ENCODE measurements at regions not wholly inside any gene's neighbourhood (a gene's known extent, or its start where the extent isn't known, plus 50 kb on each side); places are given as distances from the start of the nearest gene placed in this dataset.

- peak; percentile 17 for DNase-seq (ENCODE audit: low spot score)
Observed at GRCh38 chr2:193580176-193580950, 1385.6 kb upstream of the TMEFF2 start.

GRCh38 chr2:193566886-193567285 is 1372.2 kb upstream of the TMEFF2 start:
- no peak for DNase-seq (ENCODE audit: low spot score)

GRCh38 chr2:193566276-193566675 is 1371.5 kb upstream of the TMEFF2 start:
- DNase-seq (ENCODE audit: low spot score): no peak

- DNase-seq (ENCODE audit: low spot score): no peak
Observed at GRCh38 chr2:193562031-193562430, 1367.3 kb upstream of the TMEFF2 start.

GRCh38 chr2:193561054-193561453 is 1366.3 kb upstream of the TMEFF2 start:
- DNase-seq (ENCODE audit: low spot score): no peak

- DNase-seq (ENCODE audit: low spot score): peak; percentile 9
Observed at GRCh38 chr2:193556766-193557470, 1362.2 kb upstream of the TMEFF2 start.

GRCh38 chr2:193549661-193550060 is 1354.9 kb upstream of the TMEFF2 start:
- no peak for DNase-seq (ENCODE audit: low spot score)

- no peak for DNase-seq (ENCODE audit: low spot score)
Observed at GRCh38 chr2:193542762-193543161, 1348.0 kb upstream of the TMEFF2 start.

GRCh38 chr2:193539188-193539587 is 1344.5 kb upstream of the TMEFF2 start:
- no peak for DNase-seq (ENCODE audit: low spot score)

- DNase-seq (ENCODE audit: low spot score): no peak
Observed at GRCh38 chr2:193538061-193538460, 1343.3 kb upstream of the TMEFF2 start.

GRCh38 chr2:193537531-193537930 is 1342.8 kb upstream of the TMEFF2 start:
- no peak for DNase-seq (ENCODE audit: low spot score)

- DNase-seq (ENCODE audit: low spot score): no peak
Observed at GRCh38 chr2:193528458-193528857, 1333.7 kb upstream of the TMEFF2 start.

- no peak for DNase-seq (ENCODE audit: low spot score)
Observed at GRCh38 chr2:193527146-193527545, 1332.4 kb upstream of the TMEFF2 start.

- DNase-seq (ENCODE audit: low spot score): no peak
Observed at GRCh38 chr2:193523662-193524061, 1328.9 kb upstream of the TMEFF2 start.

GRCh38 chr2:193521523-193521922 is 1326.8 kb upstream of the TMEFF2 start:
- no peak for DNase-seq (ENCODE audit: low spot score)

GRCh38 chr2:193520709-193521458 is 1326.2 kb upstream of the TMEFF2 start:
- no peak for DNase-seq (ENCODE audit: low spot score)

GRCh38 chr2:193518041-193518817 is 1323.5 kb upstream of the TMEFF2 start:
- peak; percentile 56 for DNase-seq (ENCODE audit: low spot score)

GRCh38 chr2:193517615-193518014 is 1322.9 kb upstream of the TMEFF2 start:
- DNase-seq (ENCODE audit: low spot score): no peak

GRCh38 chr2:193506035-193506434 is 1311.3 kb upstream of the TMEFF2 start:
- no peak for DNase-seq (ENCODE audit: low spot score)

GRCh38 chr2:193505620-193506019 is 1310.9 kb upstream of the TMEFF2 start:
- DNase-seq (ENCODE audit: low spot score): no peak

- no peak for DNase-seq (ENCODE audit: low spot score)
Observed at GRCh38 chr2:193502363-193503035, 1307.8 kb upstream of the TMEFF2 start.
